ENCODE measurements at regions not wholly inside any gene's neighbourhood (a gene's known extent, or its start where the extent isn't known, plus 50 kb on each side); places are given as distances from the start of the nearest gene placed in this dataset.
A peak's percentile ranks its signal among the peaks of the same experiment; 100 is the strongest.

DNA sequence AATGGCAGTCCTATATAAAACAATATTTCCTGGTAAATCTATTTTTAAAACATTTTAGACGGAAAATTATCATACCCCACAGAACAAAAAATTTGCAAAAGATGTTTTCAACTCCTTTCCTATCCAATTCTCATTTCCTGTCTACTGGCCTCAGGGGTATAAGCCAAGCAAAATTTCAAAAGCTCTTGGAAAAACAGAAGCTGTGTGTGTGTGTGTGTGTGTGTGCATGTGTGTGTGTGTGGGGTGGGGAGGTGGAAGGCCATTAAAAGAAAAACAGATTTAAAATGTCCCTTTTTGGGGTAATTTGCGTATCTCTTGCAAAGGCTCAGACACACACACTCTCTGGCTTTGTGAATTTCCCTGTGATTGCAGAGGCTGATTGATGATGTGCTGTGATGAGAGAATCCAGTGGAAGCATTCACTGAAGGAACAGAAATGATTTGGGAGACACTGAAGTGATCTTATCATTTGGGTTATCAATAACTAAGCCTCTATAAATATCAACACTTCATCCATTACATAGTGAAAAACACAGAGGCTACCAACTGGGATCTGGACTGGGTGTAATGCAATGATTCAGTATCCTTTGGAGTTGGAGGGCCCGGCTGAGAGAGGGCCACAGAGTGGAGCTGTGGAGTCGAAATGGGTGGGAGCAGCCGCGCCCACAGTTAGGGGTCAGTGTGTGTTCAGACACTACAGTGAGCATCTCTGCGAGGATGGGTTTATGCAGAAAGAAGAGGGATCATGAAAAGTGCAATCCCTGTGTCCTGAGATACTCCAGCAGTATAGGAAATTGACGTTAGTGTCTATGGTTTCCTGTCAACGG, 106.8 kb upstream of the PREP start:
- no peak for DNase-seq

DNA sequence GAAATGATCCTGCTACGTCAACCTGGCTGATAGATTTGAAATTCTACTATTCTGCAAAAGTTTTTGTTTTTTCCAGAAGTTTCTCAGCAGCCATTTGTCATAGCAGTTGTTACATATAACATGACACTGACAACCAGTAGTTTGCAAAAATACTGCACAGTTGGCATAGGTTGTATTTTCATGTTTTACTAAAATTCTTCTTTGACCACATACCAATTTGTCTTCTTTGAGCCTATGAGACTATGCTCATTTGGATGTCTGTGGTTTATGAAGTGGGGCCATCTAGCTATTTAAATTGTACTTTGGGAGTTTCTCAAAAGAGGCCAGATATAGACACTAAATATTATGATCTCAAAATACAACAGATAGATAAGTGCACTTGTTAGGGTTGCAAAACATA, 104.9 kb upstream of the PREP start:
- no peak for DNase-seq

DNA sequence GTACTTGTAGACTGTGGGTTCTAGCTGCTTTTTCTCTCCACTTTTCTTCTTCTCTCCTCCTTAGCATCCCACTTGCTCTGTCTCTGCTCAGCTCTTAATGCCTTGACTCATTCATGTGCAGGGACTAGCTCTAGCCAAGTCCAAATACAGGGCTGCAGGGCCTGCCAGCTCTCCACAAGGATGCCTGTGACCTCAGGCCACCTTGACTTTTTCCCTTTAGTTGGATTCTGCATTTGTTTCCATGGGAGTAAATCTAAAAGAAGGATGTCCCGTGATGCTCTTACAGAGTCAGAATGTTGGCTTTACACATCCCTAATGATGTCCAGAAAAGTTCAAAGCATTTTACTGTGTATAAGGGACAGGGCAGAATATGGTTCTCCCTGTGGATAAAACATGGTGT, 101.8 kb upstream of the PREP start:
- DNase-seq, result no peak

DNA sequence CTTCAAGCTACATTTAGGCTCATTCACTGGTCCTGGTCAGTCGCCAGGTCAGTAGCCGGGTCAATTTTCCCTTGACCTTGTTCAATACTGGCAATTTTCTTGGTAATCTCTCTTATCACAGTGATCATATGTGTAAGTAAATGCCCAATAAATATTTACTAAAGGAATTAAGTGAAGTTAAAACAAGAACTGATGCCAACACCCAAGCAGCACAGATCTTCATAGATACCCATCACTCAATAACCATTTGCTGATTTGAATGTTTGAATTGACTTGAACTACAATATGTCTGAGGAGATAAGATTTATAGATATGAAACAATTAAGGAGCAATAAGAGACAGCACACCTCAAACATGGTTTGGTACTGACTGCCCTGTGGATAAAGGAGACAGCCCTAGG, 100.8 kb upstream of the PREP start:
- DNase-seq, result no peak

DNA sequence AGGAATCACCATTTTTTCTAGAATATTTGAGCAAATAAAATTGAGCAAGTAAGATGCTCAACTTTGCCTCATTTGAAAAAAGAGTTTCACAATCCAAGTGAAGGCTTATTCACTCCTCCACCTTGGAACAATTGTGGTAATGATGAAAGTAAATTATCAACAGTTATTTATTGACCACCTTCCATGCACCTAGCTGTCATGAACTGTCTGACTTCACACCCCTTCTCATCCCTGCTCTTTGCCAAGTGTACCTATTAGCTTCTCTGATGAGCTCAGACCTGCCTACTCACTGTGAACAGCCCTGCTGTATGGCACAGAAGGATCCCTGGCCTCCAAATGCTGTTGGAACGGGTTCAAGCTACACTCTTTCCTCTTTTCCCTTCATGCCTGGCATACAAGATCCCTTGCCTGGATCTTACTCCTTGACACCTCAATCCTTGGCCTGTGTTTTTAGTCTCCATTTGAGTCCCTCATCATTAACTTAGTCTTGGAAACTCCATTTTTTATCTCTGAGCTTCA, 99.0 kb upstream of the PREP start:
- no peak for DNase-seq

DNA sequence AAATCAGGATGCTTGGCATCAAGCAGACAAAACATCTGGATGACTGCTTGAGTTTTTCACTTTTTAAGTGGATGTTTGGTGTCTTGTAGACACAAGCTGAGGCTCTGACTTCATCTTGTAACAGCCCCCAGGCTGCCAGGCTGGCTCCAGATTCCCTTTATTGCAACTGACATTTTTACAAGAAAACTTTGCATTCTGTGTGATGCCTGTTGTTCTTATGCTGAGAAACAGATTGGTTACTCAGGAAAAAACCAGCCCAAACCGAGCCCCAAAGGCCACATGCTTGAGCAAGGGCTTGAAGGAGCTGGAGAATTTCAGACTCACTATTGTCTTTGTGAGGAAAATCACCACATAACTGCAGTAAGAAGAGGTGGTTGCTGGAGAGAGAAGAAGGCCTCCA, 98.4 kb upstream of the PREP start:
- no peak for DNase-seq

DNA sequence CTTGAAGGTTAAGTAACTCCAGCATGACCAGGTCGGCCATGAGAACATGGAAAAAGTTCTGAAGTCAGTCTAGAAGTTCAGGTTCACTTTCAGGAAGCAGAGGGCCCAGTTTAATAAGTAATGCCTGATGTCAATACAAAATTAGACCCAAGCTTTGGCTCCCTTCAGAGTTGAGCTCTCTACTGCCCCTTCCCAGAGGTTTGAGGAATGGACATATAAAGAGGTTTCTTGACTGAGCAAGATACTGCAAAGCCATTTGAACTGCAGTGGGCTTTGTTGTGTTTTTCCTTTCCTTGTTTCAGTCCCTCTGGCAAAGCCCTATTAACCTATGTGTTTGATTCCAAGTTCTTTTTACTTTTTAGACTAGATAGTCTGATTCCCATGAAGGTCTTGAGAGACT, 97.8 kb upstream of the PREP start:
- no peak for DNase-seq

DNA sequence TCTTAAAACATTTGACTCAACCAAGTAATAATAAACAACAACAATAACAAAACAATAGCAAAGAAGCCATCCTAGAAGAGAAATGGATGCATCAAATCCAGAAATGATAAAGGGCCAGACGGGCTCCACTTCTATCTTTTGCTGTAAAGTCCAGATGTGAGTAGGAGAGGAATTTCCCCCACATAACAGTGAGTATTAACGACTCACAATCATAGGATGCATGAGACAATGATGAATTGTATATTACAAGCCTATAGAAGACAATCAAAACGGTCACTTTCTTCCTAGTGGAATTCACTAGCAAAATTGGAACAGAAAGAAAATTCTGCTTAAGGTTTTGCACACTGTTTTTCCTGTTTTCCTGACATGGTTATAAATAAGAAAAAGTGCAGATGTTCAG, 97.0 kb upstream of the PREP start:
- DNase-seq, result no peak

DNA sequence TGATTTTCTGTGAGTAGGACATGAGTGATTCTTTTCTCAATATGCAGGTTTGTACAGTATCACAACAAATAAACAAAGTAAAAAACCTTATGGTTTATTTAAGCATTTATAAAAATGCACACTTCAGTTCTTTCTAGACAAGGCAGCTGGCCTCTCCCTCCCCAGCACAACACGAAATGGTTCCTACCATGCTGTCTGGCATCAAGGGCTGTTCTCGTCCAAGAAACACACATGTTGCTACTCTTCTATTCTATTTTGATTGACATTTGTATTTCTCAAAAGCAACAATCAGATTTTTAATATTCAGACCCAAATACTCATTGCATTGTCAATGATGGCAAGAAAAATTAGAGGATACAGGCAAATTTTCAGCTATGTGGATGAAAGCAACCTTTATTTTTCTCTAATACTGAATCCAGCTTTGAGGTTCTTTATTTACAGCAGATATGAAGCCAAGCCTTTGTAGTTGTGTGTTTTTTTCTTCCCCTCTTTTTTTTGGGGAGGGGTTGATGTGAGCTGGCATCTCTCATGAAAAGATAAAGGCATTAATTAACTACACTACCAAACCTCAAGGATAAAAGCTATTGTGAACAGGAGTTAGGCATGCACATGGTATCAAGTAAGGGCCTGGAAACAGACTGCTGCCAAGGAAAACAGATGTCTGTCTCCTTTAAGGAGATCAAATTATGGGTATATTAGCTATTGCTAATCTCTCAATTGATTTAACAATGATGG, 96.4 kb upstream of the PREP start:
- DNase-seq, result no peak

DNA sequence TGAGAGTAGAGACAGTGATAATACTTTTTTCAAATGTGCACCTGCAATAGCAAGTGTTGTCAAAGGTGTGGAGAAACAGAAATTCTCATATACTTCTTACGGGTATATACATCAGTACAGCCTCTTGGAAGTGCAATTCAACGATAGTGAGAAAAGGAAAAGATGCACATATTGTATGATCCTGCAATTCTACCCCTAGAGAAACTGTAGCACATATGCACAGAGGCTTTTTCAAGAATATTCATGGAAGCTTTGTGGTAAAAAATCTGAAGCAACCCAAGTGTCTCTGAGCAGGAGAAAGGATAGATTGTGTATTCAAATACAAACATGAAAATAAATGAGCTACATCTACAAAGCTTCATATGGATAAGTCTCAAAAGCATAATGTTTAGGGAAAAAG, 94.7 kb upstream of the PREP start:
- DNase-seq, result no peak

DNA sequence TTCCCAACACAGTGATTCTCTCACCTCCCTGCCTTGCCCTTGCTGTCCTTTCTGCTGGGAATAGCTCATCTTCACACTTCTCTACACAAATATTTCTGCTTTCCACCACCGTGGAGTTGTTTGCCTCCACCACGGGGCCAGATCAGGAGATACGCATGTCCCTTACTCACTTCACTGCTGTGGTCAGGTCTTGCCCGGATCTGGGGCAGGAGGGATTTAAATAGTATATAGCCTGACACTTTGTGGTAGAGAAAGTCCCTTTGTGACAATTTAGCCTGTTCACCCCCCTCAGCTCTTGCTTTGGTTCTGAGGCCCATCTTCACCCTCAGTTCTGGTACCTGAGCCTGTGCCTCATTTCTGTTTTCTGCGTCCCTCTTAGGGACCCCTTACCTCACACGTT, 92.6 kb upstream of the PREP start:
- DNase-seq, result no peak

DNA sequence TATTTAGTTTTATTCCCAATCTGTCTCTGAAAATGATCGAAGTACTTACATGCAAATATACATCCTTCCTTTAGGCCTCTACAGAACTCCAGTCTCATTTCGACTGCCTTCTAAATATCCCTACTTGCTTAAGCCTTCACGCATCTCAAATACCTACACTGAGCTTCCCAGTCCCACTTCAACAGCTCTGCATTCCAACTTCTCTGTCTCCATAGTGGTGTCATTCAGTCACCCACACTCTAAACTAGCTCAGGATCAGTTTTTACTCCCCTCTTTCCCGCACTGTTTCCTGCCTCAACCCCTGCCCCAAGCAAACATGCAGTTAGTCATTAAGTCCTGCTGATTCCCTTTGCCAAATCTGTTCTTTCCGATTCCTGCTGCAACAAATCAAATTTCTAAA, 91.8 kb upstream of the PREP start:
- no peak for DNase-seq

DNA sequence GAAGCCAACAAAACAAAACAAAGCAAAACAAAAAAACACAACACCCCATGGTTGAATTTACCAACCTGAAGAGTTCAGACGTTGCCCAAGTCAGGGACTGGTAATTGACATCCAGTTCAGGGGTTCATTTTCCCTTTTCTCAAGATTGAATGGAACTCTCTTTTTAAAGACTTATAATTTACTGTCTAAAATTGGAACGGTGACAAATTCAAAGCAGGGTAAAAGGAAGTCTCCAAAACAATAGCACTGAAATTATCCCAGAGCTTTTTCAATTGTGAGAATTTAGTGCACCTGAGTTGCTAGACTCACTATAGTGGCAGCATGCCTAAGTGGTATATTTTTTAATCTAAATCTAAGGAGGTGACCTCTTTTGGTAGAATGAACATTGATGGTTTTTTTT, 90.9 kb upstream of the PREP start:
- no peak for DNase-seq

DNA sequence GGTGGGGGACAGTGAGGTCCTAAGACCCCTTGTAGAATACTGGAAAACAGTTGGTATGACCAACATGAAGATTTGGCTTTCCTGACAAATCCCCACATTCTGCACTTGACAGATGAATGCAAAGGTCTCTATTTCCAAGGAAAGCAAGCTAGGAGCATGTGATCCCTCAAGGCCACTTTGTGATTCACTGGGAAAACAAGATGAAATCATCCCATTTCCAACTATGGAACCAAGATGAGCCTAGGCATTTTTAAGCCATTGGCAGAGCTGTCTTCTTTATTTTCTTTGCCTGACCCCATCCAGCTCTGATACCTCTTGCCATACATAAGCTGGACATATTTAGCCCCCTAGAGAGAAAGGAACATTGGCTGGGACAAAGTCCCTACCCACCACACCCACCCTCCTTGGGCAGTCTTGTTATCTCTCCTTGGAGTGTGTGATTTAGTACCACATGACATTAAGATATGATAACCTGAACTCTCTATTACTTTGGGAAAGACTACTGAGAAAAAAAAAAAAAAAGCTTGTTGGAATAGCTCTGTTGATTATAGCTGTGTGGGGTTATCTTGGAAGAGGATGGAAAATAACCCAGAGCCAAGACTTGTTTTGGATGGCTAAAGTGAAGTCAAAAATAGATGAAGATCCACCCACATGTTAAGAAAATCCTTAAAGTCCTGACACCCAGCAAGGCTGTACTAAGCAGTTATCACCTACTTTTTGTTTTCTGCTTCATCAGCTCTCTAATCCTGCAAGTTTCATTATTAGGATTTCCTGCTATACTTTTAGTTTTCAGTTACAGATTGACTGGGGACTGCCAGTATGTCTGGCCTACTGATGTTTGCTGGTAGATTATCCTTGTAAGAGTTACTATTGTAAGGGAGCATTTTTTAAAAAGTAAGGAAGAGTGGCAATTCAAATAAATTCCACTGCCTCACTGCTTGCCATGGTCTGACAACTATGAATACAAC, 90.1 kb upstream of the PREP start:
- no peak for DNase-seq

DNA sequence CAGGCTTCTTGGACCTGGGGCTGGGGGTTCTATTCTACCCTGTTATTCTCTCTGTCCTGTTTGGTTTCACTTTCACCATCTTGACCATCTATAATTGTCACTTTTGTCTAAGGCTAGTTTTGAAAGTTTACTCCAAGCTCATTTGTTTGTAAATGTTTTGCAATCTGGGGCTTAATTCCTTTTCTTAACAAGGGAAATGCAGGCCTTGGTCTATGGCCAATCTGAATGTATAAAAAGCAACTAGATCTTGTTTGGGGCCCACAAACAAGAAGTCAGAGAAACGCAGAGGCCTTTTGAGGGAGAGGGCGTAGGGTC, 86.3 kb upstream of the PREP start:
- DNase-seq, result no peak

DNA sequence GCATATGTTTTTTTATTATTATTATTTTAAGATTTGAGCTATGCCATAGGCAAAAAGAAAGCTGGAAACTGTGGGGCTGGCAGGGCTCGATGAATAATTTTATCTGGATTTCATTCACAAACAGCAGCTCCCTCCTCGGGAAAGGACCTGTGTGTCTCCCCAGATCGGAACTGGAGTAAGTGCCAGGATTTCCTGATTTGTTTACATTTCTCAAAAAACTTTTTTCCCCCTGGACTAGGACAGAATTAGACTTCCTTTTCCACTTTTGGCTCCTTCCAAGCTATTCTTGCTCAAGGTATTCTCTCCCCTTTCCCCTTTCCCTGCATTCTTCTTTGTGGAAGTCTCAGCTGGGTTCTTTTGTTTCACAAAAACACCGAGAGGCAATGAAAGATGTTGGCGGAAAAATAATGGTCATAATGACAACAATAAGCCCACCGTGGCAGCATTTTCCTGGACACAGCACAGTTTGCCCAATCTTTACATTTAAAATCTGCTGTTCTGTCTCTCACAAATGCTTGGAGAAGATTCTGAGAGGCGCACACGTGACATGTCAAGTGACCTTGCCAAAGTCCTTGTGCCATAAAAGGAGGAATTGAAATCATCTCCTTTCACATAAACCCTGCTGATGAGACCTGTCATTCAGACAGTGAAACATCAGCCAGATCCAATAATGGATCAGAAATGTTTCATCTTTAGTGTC, 85.8 kb upstream of the PREP start:
- DNase-seq, result no peak

DNA sequence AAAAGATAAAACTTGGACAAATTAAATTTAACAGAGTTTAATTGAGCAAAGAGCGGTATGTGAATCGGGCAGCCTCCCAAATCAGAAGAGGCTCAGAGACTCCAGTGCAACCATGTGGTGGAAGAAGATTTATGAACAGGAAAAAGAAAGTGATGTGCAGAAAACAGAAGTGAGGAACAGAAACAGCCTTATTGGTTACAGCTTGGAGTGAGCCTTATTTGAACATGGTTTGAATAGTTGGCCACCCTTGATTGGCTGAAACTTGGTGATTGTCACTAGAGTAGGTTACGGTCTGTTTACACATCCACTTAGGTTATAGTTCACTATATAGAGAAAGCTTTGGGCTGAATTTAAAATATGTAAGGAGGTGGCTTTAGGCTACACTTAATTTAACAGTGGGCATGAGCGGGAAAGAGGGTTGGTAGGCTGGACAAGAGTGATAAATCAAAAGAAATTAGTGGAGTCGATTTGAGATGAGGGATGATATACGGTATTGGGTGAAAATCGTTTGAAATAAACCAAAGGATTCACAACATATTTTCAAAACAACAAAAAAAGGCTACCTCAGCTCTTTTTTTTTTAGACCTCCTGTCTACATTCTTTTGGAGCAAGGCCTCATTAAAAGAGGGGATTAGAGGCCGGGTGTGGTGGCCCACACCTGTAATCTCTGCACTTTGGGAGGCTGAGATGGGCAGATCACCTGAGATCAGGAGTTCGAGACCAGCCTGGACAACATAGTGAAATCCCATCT, 84.3 kb upstream of the PREP start:
- no peak for DNase-seq

DNA sequence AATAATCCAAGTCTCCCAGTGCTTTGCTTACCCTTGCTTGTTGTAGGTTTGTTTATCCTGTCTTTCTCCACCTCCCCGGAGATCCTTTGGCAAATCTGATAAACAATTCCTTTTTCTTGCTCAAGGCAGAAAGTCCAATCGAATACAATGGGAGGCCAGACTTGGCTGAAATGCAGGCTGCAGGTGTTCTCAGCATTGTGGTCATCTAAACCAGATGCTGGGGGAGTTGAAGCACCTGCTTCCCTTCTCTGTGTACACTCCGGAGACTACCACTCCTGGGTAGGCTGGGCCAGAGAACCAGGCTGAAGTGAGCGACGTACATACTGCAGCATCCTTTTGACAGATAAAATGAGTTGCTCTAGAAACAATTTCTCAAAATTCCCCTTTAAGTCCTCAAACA, 82.6 kb upstream of the PREP start:
- no peak for DNase-seq

DNA sequence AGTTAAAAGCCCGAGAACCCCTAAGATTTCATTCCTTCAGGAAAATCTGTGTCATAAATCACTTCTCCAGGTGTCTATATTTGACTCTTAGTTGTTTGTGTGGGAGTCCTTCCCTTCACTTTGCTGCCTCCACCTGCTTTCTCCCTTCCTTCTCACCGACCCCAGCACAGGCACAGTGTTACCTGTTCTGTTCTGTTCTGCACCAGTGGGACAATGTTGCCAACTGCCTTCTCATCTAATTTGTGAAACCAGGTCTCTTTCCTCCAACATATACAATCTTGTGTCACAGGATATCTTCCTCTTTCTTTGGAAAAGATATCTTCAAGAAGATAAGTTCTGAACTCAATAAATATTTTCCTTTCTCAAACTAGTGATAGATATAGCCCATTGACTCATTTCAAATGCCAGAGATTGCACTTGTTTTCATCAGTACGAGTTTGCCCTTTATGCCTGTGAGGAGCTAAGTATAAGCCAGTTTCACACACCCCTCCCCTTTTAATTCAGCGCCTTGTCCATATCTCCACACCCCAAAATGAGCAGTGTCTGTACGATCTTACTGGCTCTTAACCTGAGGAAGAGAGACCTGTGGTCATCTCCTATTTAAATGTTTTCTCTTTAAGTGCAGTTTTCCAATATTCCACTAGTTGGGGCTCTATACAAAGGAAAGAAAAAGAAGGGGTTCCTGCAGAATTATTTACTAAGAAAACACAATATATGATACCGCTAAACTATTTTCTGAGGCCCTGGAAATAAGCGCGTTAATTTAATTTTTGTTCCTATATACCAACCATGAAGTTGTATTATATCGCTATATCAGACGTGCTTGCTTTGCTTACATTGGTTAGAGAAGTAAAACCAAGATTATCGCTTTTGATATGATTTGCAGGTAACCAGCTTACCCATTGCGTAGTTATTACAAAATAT, 81.6 kb upstream of the PREP start:
- DNase-seq, result peak; percentile 14

DNA sequence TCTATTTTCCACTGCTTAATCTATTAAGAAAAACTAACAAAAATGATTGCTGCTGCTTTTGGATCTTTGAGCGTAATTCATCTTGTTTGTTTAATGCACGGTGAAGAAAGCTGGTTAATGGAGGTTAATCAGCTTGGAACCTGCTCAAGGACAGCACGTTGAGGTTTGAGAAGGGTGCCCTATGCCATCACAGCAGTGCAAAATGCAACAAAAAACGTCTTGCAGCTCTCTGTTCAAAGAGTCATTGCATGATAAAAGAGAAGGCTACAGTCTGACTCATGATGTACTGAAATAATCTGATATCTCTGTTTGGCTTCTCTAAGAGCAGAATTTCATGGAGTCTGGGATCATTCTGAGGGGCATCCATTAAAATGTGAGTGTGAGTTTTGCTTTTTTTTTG, 80.6 kb upstream of the PREP start:
- no peak for DNase-seq

DNA sequence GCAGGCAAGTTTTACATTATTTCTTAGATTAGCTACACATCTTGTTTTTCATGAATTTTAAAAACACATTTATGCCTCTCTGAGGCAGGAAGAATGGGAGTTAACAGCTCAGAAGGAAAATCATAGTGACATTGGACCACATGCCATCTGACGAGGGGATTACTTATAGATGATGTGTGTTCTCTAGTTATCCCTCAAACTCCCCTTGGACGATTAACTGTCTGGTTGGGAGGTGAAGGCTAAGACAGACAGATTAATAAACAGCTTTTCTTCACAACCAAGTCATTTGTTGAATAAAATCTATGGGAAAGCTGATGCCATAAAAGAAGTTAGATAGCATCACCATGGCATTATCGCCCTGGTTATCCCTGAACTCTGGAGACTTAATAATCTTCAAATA, 80.0 kb upstream of the PREP start:
- DNase-seq, result no peak
